Dermis blood vessel endothelial cell (primary cell): ENCODE measurements at regions not wholly inside any gene's neighbourhood (a gene's known extent, or its start where the extent isn't known, plus 50 kb on each side); places are given as distances from the start of the nearest gene placed in this dataset.
"Not testable (repeated sequence)": the region's sequence is repeated elsewhere in the genome, so short reads cannot be mapped to it uniquely, and the experiment has no call there.

ENCODE experiments used
- DNase-seq: peaks from one replicate; pipeline ENCODE4 v3.0.0; 2010

GRCh38 chr2:179385756-179386155 is 121.1 kb upstream of the SESTD1 start:
- not testable (repeated sequence) for DNase-seq

- no peak for DNase-seq
Measured at GRCh38 chr2:179383975-179384374, 119.3 kb upstream of the SESTD1 start.

GRCh38 chr2:179377296-179377695 is 112.7 kb upstream of the SESTD1 start:
- DNase-seq, result no peak

GRCh38 chr2:179376881-179377280 is 112.2 kb upstream of the SESTD1 start:
- no peak for DNase-seq

GRCh38 chr2:179373816-179374215 is 109.2 kb upstream of the SESTD1 start:
- no peak for DNase-seq

- not testable (repeated sequence) for DNase-seq
Measured at GRCh38 chr2:179365561-179365960, 100.9 kb upstream of the SESTD1 start.

GRCh38 chr2:179355881-179356280 is 91.2 kb upstream of the SESTD1 start:
- no peak for DNase-seq

- peak; percentile 23 for DNase-seq
Measured at GRCh38 chr2:179354739-179355537, 90.3 kb upstream of the SESTD1 start.

- DNase-seq, result no peak
Measured at GRCh38 chr2:179354296-179354695, 89.7 kb upstream of the SESTD1 start.

GRCh38 chr2:179352181-179352580 is 87.5 kb upstream of the SESTD1 start:
- no peak for DNase-seq

GRCh38 chr2:179351057-179351456 is 86.4 kb upstream of the SESTD1 start:
- no peak for DNase-seq

- DNase-seq, result no peak
Measured at GRCh38 chr2:179349670-179350303, 85.2 kb upstream of the SESTD1 start.

GRCh38 chr2:179348906-179349305 is 84.3 kb upstream of the SESTD1 start:
- DNase-seq, result no peak

GRCh38 chr2:179344970-179345369 is 80.3 kb upstream of the SESTD1 start:
- no peak for DNase-seq

- peak; percentile 15 for DNase-seq
Measured at GRCh38 chr2:179344280-179344964, 79.8 kb upstream of the SESTD1 start.

GRCh38 chr2:179343945-179344279 is 79.3 kb upstream of the SESTD1 start:
- DNase-seq, result no peak

GRCh38 chr2:179341152-179341866 is 76.7 kb upstream of the SESTD1 start:
- no peak for DNase-seq

- DNase-seq, result peak; percentile 57
Measured at GRCh38 chr2:179340678-179341077, 76.0 kb upstream of the SESTD1 start.

- no peak for DNase-seq
Measured at GRCh38 chr2:179338681-179339080, 74.0 kb upstream of the SESTD1 start.

GRCh38 chr2:179336782-179337534 is 72.3 kb upstream of the SESTD1 start:
- DNase-seq, result no peak

GRCh38 chr2:179335732-179336131 is 71.1 kb upstream of the SESTD1 start:
- DNase-seq, result no peak

- DNase-seq, result peak; percentile 44
Measured at GRCh38 chr2:179332903-179333302, 68.3 kb upstream of the SESTD1 start.
